Osteoblast (primary cell): ENCODE measurements at regions not wholly inside any gene's neighbourhood (a gene's known extent, or its start where the extent isn't known, plus 50 kb on each side); places are given as distances from the start of the nearest gene placed in this dataset.

Experiments
- DNase-seq: peaks from one replicate; pipeline ENCODE4 v3.0.0; 2011; ENCODE audit warnings: low spot score, mixed read lengths; ENCODE audit not compliant: insufficient read length; ENCODE audit errors: missing footprints
- H2AFZ ChIP-seq: 2 replicates; pipeline ENCODE4 v1.6.0; 2011; ENCODE audit warnings: mild to moderate bottlenecking, low read length
- H3K27ac ChIP-seq: 2 replicates; pipeline ENCODE4 v1.5.1; 2011; ENCODE audit warnings: mild to moderate bottlenecking, low read depth, low read length, moderate library complexity
- H3K27me3 ChIP-seq: 2 replicates; pipeline ENCODE4 v1.6.0; 2012; ENCODE audit warnings: mild to moderate bottlenecking, control low read depth, inconsistent platforms, low read length, moderate library complexity; ENCODE audit not compliant: insufficient read depth
- H3K36me3 ChIP-seq: 2 replicates; pipeline ENCODE4 v1.5.1; 2011; ENCODE audit warnings: mild to moderate bottlenecking, low read length, control low read depth, moderate library complexity; ENCODE audit not compliant: insufficient read depth
- H3K4me1 ChIP-seq: 2 replicates; pipeline ENCODE4 v1.5.1; 2011; ENCODE audit warnings: mild to moderate bottlenecking, low read length, control low read depth, moderate library complexity; ENCODE audit not compliant: insufficient read depth
- H3K4me2 ChIP-seq: 2 replicates; pipeline ENCODE4 v1.6.0; 2011; ENCODE audit warnings: mild to moderate bottlenecking, low read length; ENCODE audit not compliant: insufficient read depth
- H3K4me3 ChIP-seq: fragments of 200-600 bp; sonication (generic); 3 replicates; pipeline ENCODE4 v1.5.1; 2012; ENCODE audit warnings: mild to moderate bottlenecking, low read length, inconsistent platforms; ENCODE audit not compliant: insufficient read depth
- H3K79me2 ChIP-seq: 2 replicates; pipeline ENCODE4 v1.6.0; 2012; ENCODE audit warnings: mild to moderate bottlenecking, low read length, control low read depth, inconsistent platforms; ENCODE audit not compliant: insufficient read depth
- H3K9me3 ChIP-seq: 2 replicates; pipeline ENCODE4 v1.5.1; 2011; ENCODE audit warnings: low read depth, low read length, control low read depth
- H4K20me1 ChIP-seq: 2 replicates; pipeline ENCODE4 v1.6.0; 2012; ENCODE audit warnings: mild to moderate bottlenecking, low read length, control low read depth; ENCODE audit not compliant: insufficient read depth
- CTCF ChIP-seq: IDR thresholded peaks from 2 replicates; pipeline ENCODE4 v1.5.1; 2011; ENCODE audit warnings: mild to moderate bottlenecking, low read depth, low read length, moderate library complexity; ENCODE audit errors: extremely low read depth

DNA sequence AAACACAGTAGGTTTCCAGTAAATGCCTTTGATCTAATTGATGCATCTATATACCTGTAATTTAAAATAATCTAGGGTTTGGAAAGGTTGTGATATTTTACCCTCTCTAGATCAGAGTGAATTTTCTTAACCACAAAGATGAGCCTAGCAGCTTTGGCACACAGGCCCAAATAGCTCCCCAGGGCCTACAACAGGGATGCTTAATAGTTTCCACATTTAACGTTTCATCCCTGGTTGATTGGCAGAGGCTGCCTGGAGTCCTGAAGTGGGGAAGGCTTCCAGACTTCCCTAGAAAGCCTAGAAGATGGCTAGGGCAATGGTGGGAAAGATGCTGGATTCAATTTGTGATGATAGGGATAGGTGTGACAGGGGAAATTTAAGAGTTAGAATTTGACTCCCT is 206.6 kb downstream of the NSG2 start:
- H4K20me1 ChIP-seq = no peaks in the 10 kb centered on the region
- H3K4me3 ChIP-seq = no peak overlapping the region
- no peak for TF ChIP-seq CTCF
- no peak overlapping the region for H3K27ac ChIP-seq
- H3K79me2 ChIP-seq = no peaks in the 10 kb centered on the region
- no peak for DNase-seq
- H3K4me1 ChIP-seq = no peaks in the 10 kb centered on the region
- H3K27me3 ChIP-seq = no peaks in the 10 kb centered on the region
- H2AFZ ChIP-seq = no peak overlapping the region
- no peak overlapping the region for H3K4me2 ChIP-seq
- H3K9me3 ChIP-seq = no peaks in the 10 kb centered on the region
- H3K36me3 ChIP-seq = no peaks in the 10 kb centered on the region

DNA sequence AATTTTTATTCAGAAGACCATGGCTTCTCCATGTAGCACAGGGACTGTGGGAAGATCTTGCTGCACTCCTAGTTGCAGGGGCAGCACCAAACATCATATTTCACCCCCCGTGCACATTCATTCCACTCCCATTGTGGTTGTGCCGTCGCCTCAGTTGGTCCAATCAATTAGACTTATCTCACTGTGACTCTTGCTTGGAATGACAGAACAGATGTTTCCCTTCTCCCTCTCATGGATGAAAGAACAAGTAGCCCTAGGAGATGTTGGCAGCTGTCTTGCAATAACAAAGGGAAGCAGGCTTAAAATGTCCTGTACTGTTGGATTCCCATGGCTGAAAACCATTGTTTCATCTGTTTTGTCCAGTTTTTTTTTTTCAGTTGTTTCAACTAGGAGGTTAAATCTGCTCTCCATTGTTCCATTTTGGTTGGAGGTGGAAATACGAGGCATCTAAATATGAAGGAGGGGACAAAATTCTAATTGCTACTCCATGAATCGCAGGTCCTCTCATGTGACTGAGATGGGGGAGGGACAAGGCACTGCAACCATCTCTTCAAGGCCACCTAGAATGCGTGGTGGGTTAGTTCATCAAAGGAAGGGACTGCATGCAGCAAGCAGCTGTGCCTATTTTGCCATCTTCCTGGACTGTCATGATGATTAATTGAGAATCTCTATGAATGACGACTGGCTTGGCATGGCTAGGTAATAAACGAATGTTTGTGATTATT is 214.4 kb downstream of the NSG2 start:
- H3K27me3 ChIP-seq = no peaks in the 10 kb centered on the region
- H3K4me1 ChIP-seq = no peaks in the 10 kb centered on the region
- H3K4me3 ChIP-seq = no peak overlapping the region
- H3K36me3 ChIP-seq = no peaks in the 10 kb centered on the region
- no peak for TF ChIP-seq CTCF
- H4K20me1 ChIP-seq = no peaks in the 10 kb centered on the region
- no peak overlapping the region for H3K4me2 ChIP-seq
- DNase-seq = no peak
- no peak overlapping the region for H3K27ac ChIP-seq
- H3K9me3 ChIP-seq = no peaks in the 10 kb centered on the region
- H2AFZ ChIP-seq = no peak overlapping the region
- no peaks in the 10 kb centered on the region for H3K79me2 ChIP-seq

GRCh38 chr5:174271316-174271715 is 225.8 kb downstream of the NSG2 start:
- H3K9me3 ChIP-seq = peaks cover 4% of the 10 kb centered on the region
- no peaks in the 10 kb centered on the region for H3K4me1 ChIP-seq
- no peak overlapping the region for H3K4me3 ChIP-seq
- no peak for TF ChIP-seq CTCF
- H3K4me2 ChIP-seq = no peak overlapping the region
- no peaks in the 10 kb centered on the region for H3K27me3 ChIP-seq
- no peak overlapping the region for H3K27ac ChIP-seq
- no peaks in the 10 kb centered on the region for H3K79me2 ChIP-seq
- H2AFZ ChIP-seq = no peak overlapping the region
- no peak for DNase-seq
- H4K20me1 ChIP-seq = no peaks in the 10 kb centered on the region
- no peaks in the 10 kb centered on the region for H3K36me3 ChIP-seq

GRCh38 chr5:174272671-174273070 is 227.2 kb downstream of the NSG2 start:
- H3K4me3 ChIP-seq = no peak overlapping the region
- H2AFZ ChIP-seq = no peak overlapping the region
- H3K27me3 ChIP-seq = no peaks in the 10 kb centered on the region
- no peak overlapping the region for H3K27ac ChIP-seq
- no peaks in the 10 kb centered on the region for H3K36me3 ChIP-seq
- H3K4me2 ChIP-seq = no peak overlapping the region
- H3K4me1 ChIP-seq = no peaks in the 10 kb centered on the region
- no peaks in the 10 kb centered on the region for H4K20me1 ChIP-seq
- H3K79me2 ChIP-seq = no peaks in the 10 kb centered on the region
- no peak for DNase-seq
- H3K9me3 ChIP-seq = peaks cover 4% of the 10 kb centered on the region
- TF ChIP-seq CTCF = no peak
